GM19099 (cell line): ENCODE measurements at regions not wholly inside any gene's neighbourhood (a gene's known extent, or its start where the extent isn't known, plus 50 kb on each side); places are given as distances from the start of the nearest gene placed in this dataset.

Experiments used
- POLR2A ChIP-seq: IDR thresholded peaks from 3 replicates; pipeline ENCODE4 v1.6.1; 2011; ENCODE audit warnings: low read depth; ENCODE audit not compliant: insufficient read length; ENCODE audit errors: extremely low read depth

DNA sequence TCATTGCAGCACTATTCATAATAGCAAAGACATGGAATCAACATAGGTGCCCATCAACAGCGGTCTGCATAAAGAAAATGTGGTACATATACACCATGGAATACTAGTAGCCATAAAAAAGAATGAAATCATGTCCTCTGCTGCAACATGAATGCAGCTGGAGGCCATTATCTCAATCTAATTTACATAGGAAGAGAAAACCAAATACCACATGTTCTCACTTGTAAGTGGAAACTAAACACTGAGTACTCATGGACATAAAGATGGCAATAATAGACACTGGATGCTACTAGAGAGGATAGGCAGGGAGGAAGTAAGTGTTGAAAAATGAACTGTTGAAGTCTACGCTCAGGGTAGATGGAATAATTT is 203.9 kb upstream of the CDH9 start:
- no peak for TF ChIP-seq POLR2A

DNA sequence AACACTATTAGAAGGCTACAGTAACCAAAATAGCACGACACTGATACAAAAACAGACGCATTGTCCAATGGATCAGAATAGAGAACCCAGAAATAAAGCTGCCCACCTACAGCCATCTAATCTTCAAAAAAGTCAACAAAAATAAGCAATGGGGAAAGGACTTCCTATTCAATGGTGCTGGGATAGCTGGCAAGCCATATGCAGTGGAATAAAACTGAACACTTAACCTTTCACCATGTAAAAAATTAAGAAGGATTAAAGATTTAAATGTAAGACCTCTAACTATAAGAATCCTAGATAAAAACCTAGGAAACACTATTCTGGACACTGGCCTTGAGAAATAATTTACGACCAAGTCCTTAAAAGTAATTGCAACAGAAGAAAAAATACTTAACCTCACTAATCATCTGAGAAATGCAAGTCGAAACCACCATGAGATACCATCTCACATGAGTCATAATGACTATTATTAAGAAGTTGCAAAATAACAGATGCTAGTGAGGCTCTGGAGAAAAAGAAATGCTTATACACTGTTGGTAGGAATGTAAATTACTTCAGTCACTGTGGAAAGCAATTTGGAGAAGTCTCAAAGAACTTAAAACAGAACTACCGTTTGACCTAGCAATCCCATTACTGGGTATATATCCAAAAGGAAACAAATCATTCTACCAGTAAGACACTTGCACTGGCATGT is 203.3 kb upstream of the CDH9 start:
- TF ChIP-seq POLR2A, result no peak

DNA sequence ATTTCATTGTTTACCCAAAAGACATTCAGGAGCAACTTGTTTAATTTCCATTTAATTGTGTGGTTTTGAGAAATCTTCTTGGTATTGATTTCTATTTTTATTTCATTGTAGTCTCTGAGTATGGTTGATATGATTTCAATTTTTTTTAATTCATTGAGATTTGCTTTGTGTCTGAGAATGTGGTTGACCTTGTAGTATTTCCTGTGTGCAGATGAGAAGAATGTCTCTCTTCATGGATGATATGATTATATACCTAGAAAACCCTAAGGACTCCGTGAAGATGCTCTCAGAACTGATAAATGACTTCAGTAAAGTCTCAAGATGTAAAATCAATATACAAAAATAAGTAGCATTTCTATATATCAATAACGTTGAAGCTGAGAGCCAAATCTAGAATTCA is 202.4 kb upstream of the CDH9 start:
- no peak for TF ChIP-seq POLR2A

DNA sequence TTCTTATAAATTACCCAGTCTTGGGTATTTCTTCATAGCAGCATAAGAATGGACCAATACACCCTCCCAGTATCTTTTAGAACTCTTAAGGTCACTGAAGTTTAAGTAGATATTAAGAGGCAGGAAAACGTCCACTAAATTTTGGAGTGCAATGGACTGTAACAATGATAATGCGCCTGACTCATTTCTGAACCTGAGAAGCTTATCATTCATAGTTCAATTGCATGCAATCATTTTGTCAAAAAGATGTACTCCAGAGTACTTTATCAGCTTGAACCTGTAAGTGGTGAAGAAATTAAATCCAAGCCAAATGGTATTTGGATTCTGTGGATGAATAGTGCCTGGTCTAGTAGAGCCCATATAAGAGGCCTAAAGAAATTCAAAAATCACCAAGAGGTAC is 196.5 kb upstream of the CDH9 start:
- no peak for TF ChIP-seq POLR2A

DNA sequence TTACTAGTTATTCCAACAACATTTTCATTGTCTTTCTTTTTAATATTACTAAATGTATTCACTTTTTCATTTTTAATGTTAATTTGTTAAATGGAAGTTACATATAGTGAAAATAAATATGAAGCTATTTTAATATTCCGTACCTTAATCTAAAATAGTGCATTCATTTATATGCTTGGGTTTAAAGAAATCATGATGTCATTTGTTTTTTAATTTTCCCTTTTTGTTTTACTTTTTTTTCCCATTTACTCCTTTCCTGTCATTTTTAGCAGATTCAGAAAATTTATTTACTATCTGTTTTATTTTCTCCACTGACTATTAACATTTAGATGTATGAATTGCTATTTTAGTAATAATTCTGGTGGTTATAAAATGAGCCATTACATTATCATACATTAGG is 183.0 kb upstream of the CDH9 start:
- no peak for TF ChIP-seq POLR2A

DNA sequence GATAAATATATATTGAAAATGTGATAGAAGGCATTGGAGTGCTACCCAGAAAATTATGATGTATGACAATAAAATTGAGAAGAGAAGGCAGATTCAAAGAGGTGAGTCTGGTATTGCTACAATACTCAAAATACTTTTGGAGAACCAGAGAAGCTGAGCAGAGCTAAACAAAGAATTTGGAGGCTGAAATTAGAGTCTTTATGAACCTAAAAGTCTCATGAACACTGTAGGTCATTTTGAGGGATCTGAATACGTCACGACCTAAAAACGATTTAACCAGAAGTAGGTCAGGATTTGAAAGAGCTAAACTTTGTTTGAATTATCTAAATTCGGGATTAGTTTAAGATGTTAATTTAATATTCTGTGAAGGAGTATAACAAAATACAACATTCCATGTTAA is 182.4 kb upstream of the CDH9 start:
- no peak for TF ChIP-seq POLR2A

DNA sequence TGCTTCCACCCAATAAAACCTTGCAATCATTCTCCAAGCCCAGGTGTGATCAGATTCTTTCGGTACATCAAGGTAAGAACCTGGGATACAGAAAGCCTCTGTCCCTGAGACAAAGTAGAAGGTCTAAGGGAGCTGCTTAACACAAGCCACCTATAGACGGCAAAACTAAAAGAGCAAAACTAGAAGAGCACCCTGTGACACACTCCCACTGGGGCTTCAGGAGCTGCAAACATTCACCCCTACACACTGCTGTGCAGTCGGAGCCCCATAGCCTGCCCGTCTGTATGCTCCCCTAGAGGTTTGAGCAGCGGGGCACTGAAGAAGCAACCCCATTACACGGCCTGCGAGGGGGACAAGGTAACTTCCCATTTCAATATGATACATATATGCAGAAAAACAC is 179.6 kb upstream of the CDH9 start:
- TF ChIP-seq POLR2A, result no peak

DNA sequence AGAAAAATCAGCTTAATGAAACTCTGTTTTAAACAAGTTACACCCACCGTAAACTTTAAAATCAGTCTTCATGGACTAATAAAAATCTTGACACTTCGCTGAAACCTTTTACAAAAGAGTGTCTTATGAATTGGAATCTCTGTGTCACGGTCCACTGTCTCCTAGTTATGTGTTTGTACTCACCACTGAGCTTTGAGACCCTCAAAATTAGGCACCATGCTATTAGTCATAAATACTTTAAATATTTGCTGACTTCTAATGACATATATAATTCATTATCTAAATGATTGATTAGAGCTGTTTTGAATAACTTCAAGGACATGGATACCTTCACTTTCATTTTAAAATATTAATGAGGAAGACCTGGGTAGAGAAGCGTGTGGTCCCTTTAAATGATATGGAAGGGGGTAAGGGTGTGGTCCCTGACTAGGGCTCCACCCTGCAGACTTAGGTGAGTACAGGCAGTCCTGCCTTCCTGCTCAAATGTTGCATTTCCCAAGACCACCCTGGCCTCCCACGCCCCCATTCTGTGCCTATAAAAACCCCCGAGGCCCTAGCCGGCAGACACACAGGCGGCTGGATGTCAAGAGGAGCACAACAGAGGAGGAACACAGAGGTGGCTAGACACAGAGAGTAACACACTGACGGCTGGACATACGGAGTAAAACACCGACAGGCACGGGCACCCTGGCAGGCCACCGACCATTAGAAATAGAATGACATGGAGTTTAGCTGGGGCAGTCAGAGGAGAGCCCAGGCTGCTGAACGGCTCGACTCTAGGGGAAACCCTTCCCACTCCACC is 179.0 kb upstream of the CDH9 start:
- no peak for TF ChIP-seq POLR2A

DNA sequence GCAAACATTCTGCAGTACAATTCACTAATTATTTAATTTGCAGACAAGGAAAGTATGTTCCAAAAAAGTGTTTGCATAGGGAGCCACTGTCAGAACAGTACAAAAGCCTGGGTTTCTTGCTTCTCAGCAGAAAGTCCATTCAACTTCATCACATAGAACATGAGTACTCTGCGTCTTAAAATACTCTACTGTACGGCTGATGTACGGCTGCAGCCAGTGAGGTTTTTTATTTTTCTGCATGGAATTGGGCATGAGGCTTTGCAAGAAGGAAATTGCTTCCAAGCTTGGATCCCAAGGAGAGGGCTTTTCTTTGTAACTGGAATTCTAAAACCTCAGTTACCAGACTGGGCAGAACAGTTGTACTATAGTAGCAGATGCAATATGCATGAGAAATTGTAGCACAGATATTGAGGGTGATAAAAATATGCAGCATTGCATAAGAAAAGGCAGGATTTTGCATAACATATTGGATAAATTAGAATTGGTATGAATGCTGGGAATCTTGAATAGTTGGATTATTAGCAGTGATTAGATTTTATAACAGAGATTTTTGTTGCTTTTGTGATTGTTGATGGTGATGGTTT is 178.1 kb upstream of the CDH9 start:
- TF ChIP-seq POLR2A, result no peak

DNA sequence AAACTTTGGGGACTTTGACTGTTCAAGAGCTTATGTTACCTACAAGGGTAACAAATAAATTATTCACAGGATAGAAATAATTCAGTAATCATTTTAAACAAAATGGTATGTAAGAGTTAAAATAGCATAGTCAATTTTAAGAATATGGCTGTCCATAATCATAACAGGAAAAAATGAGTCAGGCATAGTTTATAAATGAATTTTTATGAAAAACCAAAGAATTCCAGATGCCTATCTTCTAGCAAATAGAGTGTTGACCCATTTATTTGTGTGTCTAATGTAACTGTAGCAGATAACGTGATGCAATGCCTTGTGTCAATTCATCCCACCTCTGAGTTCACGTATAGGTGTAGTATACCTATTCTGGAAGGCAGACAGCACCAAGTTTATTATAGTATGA is 169.7 kb upstream of the CDH9 start:
- TF ChIP-seq POLR2A, result no peak

DNA sequence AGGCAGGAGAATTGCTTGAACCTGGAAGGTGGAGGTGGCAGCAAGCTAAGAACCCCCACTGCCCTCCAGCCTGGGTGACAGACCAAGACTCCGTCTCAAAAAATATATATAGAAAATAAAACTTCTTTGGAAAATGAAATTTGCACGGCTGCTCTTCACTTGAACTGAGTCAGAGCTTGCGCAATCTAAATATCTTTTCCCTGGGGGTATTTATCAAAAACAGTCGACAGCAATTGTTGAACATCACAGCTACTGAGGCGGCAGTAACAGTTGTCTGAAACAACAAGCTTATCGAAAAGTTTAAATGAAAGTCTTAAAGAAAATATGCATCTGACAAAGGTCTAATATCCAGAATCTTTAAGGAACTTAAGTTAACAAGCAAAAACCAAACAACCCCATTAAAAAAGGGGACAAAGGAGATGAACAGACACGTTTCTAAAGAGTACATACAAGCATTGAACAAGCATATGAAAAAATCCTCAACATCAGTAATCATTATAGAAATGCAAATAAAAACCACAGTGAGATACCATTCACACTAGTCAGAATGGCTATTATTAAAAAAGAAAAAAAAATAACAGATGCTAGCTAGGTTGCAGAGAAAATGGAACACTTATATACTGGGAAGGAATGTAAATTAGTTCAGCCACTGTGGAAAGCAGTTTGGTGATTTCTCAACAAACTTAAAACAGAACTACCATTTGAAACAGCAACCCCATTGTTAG is 153.6 kb upstream of the CDH9 start:
- no peak for TF ChIP-seq POLR2A

DNA sequence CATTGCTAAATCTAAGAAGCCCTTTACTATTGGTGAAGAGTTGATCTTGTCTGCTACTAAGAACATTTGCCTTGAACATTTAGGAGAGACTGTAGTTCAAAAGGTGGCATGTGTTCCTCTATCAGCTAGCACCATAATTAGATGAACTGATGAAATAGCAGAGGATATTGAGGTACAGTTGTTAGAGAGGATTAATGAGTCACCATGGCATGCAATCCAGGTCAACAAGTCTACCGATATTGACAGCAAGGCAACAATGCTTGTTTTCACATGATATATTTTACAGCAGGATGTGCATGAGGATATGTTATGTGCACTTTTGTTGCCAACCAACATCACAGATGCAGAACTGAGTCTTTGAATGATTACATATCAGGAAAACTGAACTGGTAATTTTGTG is 134.3 kb upstream of the CDH9 start:
- no peak for TF ChIP-seq POLR2A

DNA sequence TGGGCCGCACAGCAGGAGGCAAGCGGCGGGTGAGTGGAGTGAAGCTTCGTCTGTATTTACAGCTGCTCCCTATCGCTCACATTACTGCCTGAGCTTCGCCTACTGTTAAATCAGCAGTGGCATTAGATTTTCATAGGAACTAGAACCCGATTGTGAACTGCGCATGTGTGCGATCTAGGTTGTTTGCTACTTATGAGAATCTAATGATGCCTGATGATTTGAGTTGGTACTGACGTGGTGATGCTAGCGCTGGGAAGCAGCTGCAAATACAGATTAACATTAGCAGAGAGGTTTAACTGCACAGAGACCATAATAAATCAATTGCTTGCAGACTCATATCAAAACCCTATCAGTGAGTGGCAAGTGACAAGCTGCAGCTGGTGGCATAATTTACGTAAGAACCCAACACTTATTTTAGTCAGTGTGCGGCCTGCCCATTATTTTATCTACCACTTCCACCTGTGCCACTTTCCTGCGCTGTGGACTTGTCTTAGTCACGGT is 133.4 kb upstream of the CDH9 start:
- no peak for TF ChIP-seq POLR2A

DNA sequence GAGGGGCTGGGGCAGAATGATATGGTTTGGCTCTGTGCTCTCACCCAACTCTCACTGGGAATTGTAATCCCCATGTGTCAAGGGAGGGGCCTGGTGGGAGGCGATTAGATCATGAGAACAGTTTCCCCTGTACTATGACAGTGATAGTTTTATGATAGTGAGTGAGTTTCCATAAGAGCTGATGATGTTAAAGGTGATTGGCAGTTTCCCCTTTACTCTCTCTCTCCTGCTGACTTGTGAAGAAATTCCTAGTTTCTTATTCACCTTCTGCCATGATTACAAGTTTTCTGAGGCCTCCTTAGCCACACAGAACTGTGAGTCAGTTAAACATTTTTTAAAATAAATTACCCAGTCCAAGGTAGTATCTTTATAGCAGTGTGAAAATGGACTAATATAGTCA is 120.4 kb upstream of the CDH9 start:
- TF ChIP-seq POLR2A, result no peak

DNA sequence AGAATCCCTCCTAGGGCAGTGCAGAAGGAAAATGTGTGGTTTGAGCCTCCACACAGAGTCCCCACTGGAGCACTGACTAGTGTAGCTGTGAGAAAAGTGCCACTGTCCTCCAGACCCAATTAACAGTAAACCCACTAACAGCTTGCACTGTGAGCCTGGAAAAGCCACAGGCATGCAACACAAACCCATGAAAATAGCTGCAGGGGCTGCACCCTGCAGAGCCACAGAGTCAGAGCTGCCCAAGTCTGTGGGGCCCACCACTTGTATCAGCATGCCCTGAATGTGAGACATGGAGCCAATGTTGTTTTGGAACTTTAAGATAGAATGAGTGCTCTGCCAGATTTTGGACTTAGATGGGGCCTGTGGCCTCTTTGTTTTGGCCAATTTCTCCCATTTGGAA is 119.8 kb upstream of the CDH9 start:
- TF ChIP-seq POLR2A, result no peak
